NCI-H2171 (cell line): ENCODE measurements at regions not wholly inside any gene's neighbourhood (a gene's known extent, or its start where the extent isn't known, plus 50 kb on each side); places are given as distances from the start of the nearest gene placed in this dataset.

ENCODE experiments used
- DNase-seq: peaks from one replicate; lab custom pipeline; 2025; lab: John Stamatoyannopoulos, UW

- no peak for DNase-seq
Observed at GRCh38 chr21:35692311-35692710, 368.0 kb downstream of the SETD4 start.

- DNase-seq, result no peak
Observed at GRCh38 chr21:35690436-35690835, 369.9 kb downstream of the SETD4 start.

- no peak for DNase-seq
Observed at GRCh38 chr21:35686156-35686555, 374.2 kb downstream of the SETD4 start.

- no peak for DNase-seq
Observed at GRCh38 chr21:35683664-35684304, 376.5 kb downstream of the SETD4 start.

GRCh38 chr21:35682904-35683549 is 377.3 kb downstream of the SETD4 start:
- no peak for DNase-seq

GRCh38 chr21:35681946-35682345 is 378.4 kb downstream of the SETD4 start:
- no peak for DNase-seq

- no peak for DNase-seq
Observed at GRCh38 chr21:35679076-35679475, 381.2 kb downstream of the SETD4 start.

GRCh38 chr21:35678393-35678792 is 381.9 kb downstream of the SETD4 start:
- no peak for DNase-seq

GRCh38 chr21:35677298-35677841 is 383.0 kb downstream of the SETD4 start:
- no peak for DNase-seq

- DNase-seq, result no peak
Observed at GRCh38 chr21:35674895-35675470, 385.3 kb downstream of the SETD4 start.

GRCh38 chr21:35674091-35674671 is 386.1 kb downstream of the SETD4 start:
- no peak for DNase-seq

GRCh38 chr21:35672313-35672712 is 388.0 kb downstream of the SETD4 start:
- no peak for DNase-seq

GRCh38 chr21:35664683-35665082 is 395.6 kb downstream of the SETD4 start:
- DNase-seq, result no peak

GRCh38 chr21:35663856-35664606 is 396.3 kb downstream of the SETD4 start:
- no peak for DNase-seq

- DNase-seq, result no peak
Observed at GRCh38 chr21:35658242-35658641, 402.1 kb downstream of the SETD4 start.

GRCh38 chr21:35652872-35653271 is 407.5 kb downstream of the SETD4 start:
- DNase-seq, result no peak

- no peak for DNase-seq
Observed at GRCh38 chr21:35652196-35652595, 408.1 kb downstream of the SETD4 start.

- no peak for DNase-seq
Observed at GRCh38 chr21:35651196-35651595, 409.1 kb downstream of the SETD4 start.

GRCh38 chr21:35649186-35649585 is 411.1 kb downstream of the SETD4 start:
- no peak for DNase-seq

GRCh38 chr21:35648512-35648911 is 411.8 kb downstream of the SETD4 start:
- no peak for DNase-seq

GRCh38 chr21:35646606-35647005 is 413.7 kb downstream of the SETD4 start:
- DNase-seq, result no peak

- no peak for DNase-seq
Observed at GRCh38 chr21:35645991-35646390, 414.3 kb downstream of the SETD4 start.
